Activated CD4-positive, alpha-beta T cell treated with anti-CD3 and anti-CD28 coated beads, Interleukin-2, Interleukin-4, amounts not matched to agents 100 ng/mL and 50 ng/mL, durations not matched to agents 16 hours and 8 hours (primary cell): ENCODE measurements at regions not wholly inside any gene's neighbourhood (a gene's known extent, or its start where the extent isn't known, plus 50 kb on each side); places are given as distances from the start of the nearest gene placed in this dataset.

Experiments
- DNase-seq: peaks from one replicate; pipeline ENCODE4 v3.0.0-alpha.2; 2020; ENCODE audit warnings: low spot score

DNA sequence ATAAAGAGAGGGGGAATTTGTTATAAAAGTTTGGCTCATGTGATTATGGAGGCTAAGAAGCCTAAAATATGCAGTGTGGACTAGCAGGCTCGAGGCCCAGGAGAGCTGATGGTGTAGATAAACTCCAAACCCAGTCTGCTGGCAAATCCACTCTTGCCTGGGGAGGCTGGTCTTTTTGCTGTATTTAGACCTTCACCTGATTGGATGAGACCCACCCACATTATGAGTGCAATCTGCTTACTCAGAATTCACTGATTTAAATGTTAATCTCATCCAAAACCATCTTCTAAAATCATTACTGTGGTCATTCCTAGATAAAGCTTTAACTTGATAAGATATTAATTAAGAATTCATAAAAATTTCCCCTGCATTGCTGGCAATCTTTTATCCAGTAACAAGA lies 473.2 kb downstream of the TMA16 start:
- no peak for DNase-seq

- DNase-seq, result no peak
Observed at GRCh38 chr4:163969291-163969690, 474.8 kb downstream of the TMA16 start.

- DNase-seq, result no peak
Observed at GRCh38 chr4:163976588-163976987, 482.1 kb downstream of the TMA16 start.

DNA sequence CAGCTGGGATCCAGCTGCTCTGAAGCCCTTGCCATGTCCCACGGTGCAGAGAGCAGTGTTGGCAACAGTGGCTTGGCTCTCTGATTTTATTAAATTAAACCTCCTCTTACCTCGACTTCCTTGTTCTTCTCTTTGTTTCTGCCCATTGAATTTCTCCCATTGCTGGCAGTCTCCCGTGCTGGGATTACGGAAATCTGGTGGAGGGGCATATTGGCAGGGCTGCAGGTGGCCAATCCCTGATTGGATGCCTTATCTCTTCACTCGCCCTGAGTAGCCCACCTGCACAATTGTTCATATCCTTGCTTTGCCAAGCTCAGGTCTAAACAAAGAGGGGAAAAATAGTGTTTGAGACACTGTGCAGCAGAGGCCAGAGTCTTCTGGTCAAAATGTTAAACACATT lies 493.9 kb downstream of the TMA16 start:
- no peak for DNase-seq

DNA sequence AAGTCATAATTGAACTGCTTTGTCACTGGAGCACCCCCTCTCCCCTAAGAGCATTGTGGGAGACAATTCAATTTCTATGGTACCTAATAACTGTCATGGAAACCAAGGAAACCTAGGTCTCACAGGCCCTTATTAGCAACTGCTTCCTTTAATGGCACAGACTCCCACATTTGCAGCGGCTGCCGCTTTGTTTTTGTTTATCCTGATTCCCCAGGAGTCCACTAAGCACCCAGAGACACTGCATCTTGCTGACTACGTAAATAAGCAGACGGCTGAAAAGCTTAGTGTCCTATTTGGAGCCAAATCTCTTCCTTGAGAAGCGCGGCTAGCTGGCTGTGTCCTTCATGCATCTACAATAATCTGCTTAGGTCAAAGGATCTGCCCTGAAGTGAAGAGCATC lies 494.4 kb downstream of the TMA16 start:
- DNase-seq, result no peak

DNA sequence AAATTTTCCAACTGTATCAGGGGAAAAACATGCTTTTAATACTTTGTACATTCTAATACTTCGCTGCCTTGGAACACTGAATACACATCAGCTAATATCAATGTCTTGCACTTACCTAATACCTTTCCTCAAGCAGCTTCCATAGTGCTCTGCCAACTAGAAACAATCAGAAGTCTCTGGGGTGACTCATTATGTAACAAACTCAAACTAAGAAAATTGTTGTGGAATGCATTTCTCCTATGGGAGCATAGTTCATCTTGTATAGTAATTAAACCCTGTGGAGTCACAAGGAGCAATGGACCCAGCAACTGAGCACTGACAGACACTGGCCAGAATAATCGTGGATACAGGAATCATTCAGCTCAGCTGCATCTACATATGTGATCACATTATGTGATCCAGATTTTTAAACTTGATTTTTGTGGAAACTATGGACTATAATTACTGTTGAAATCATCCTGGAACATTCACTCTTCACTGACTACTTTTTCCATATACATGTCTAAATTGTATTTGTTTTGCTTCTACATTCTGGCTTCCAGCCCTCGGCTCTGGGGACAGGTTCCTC lies 496.9 kb downstream of the TMA16 start:
- DNase-seq, result no peak

- DNase-seq, result no peak
Observed at GRCh38 chr4:164009435-164009834, 514.9 kb downstream of the TMA16 start.

DNA sequence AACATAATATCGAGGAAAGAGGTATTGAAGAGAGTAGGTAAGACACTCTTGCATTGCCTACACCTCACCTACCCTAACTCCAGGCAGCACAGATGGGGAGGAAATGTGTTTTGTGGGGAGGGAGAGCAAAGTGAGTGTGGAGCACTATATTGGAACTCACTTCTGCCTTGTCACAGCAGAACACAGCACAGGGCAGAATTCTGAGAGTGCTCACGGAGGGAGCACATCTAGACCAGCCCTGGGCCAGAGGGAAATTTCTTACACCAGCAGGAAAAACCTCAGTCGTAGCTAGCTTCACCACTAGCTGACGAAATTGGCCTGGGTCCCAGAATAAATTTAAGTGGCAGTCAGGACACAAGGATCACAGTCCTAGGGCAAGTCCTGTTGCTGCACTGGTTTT lies 517.3 kb downstream of the TMA16 start:
- DNase-seq, result no peak

DNA sequence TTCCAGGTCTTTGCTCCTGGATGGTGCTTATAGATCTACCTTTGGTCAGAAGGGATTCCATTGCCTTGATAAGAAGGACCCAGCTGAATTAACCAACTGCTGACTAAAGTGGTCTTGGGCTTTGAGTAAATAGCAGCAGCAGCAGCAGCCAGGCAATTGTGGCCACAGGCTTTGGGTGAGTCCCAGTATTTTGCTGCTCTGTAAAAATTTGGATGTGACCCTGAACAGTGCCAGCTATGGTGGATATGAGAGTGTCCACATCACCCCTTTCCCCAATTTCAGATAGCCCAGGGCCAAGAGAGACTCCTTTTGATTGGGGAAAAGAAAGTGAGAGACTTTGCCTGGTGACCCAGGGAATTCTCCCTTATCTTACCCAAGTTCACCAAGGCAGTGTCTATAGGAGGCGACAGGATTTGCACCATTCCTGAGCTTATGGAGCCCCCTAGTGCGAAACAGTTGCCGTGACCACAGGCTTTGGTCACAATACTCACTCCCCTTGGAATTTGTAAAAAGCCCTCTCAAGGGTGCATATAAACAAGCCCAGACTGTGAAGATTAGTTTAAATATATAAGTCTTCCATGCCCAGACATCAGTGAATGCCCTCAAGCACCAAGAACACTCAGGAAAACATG lies 518.0 kb downstream of the TMA16 start:
- peak; percentile 4 for DNase-seq

DNA sequence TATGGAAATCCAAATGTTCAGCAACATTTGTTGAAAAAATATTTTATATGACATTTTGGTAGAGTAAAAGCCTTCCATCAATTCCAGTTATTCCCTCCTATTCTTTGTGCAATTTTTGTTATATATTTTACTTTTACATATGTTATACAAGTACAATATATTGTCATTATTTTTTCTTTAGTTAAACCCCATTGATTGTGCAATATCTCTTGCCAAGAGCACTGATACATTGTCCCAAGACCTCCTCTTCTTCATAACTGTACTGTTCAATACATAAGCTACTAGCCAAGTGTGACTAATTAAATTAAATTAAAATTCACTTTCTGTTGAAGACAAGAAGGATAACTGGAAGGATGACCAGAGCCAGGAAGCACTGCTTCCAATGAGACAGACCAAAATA lies 527.5 kb downstream of the TMA16 start:
- DNase-seq, result no peak

DNA sequence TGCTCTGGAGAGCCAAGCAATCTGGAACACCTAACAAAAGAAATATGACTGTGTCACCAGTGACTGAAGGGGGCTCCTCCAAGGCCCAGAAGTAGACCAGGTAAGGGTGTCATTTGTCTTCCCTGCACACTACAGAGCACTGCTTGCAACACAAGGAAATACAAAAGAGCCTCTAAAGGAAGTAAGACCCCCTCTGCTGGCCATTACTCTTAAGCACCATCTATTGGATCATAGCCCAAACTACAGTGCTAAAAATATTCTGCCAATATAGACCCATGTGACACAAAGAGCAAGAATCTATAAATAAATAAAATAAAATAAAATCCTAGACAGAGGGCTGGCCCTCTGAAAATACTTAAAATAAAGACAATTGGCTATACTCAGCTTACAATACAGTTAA lies 528.7 kb downstream of the TMA16 start:
- DNase-seq, result no peak

- no peak for DNase-seq
Observed at GRCh38 chr4:164027805-164028204, 533.3 kb downstream of the TMA16 start.

DNA sequence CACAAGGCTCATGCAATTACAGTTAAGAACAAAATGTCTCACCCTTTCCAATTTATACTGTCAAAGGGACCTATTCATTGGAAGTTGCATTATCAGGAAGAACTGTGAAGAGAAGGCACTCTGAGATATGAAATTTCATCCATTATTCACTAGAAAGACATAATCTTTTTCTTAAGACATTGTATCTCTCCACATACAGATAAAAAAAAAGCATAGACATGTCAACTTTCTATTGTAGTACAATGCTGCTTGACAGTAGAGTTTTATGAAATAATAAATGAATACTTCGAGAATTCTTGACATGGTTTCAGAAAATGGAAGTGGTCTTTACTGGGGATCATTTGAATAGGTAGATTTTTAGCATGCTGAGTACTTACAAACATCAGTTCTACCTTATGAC lies 545.0 kb downstream of the TMA16 start:
- DNase-seq, result no peak

GRCh38 chr4:164056426-164057142 lies 562.1 kb downstream of the TMA16 start:
- DNase-seq, result no peak

DNA sequence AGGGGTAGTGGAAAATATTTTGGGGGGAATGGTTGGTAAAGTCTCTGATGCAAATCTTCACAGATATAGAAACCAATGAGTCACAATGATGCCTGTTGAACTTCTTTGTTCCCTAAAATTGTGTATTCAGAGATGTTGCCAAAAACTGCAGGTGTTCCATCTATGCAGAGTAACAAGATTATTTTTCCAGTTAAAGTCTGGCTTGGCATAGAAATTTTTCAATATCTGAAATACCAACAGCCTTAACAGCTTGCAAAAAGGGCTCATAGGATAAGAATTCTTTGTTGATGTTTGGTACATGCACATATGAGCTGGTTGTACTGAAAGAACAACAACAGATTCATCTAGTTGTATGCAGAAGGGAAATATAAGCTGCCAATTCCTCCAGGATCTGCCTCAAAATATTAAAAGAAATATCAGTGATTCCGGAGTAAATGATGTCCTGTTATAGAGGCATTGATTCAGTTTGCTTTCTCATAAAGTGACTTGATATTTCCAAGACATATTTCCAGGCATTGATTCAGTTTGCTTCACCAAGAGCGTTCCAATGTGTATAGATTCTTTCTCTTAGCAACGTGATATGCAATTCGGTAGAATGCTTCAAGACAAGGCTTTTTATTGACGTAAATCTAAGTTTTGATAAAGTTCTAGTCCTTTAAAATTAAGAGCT lies 564.4 kb downstream of the TMA16 start:
- DNase-seq, result no peak

DNA sequence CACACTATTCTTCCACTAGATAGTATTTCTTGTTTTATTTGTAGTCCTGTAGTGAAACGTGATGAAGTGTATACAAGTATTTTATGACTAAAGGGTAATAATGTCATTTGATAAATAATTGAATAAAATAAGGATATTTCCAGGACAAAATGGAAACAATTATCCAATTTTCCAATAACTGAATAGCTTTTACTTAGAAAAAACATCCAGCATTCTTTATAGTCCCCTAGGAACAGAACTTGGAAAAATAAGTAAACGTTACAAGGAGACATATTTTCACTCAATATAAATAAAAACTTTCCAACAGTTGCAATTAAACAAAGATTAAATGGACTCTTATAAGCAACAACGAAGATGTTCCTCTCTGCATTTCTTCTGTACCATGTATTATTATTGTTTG lies 566.0 kb downstream of the TMA16 start:
- DNase-seq, result no peak

- DNase-seq, result no peak
Observed at GRCh38 chr4:164068392-164068791, 573.9 kb downstream of the TMA16 start.

GRCh38 chr4:164070625-164071024 lies 576.1 kb downstream of the TMA16 start:
- DNase-seq, result no peak

DNA sequence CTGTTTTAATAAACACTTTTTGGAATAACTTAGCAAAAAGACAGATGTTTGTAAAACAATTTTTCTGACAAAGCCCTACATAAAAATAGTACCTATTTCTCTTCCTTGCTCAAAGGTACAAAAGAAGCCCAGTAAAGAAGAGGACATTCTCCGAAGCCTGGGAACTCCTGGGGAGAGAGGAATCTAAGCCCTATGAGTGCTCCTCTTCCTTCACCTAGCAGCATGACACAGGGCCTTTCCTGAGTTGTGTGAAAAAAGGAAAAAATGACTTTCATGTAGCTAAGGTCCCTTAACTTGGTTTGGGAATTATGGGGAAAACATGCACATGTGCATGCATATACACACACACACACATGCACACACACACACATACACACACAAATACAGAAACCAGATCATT lies 586.9 kb downstream of the TMA16 start:
- no peak for DNase-seq

- DNase-seq, result no peak
Observed at GRCh38 chr4:164081801-164082200, 587.3 kb downstream of the TMA16 start.

DNA sequence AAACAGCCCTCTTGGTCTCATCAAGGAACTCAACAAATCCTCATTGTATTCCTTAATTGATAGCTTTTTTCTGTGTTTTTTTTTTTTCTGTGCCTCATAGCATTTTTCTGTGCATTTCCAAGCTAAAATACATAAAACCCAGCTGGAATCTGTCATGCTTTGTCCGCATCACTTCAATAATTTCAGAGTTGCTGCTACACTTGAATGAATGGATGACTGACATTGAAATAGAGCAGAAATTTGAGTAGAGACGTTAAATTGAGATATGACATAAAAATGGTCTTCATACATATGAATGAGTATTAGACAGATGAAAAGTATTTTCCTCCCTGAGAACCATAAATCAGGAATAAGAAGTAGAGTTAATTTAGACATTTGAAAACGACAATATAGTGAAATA lies 593.2 kb downstream of the TMA16 start:
- no peak for DNase-seq

- no peak for DNase-seq
Observed at GRCh38 chr4:164095313-164096110, 601.0 kb downstream of the TMA16 start.
